ENCODE measurements at regions not wholly inside any gene's neighbourhood (a gene's known extent, or its start where the extent isn't known, plus 50 kb on each side); places are given as distances from the start of the nearest gene placed in this dataset.

GRCh38 chr4:180926277-180926676 lies 1316.9 kb upstream of the TENM3 start:
- TF ChIP-seq CTCF (IDR thresholded peaks at IDR 0.05): no peak
- H3K27me3 Mint-ChIP-seq (ENCODE audit: unreplicated experiment): no peaks in the 10 kb centered on the region
- H3K9me3 Mint-ChIP-seq (ENCODE audit: unreplicated experiment): peaks cover 4% of the 10 kb centered on the region
- H3K27ac Mint-ChIP-seq (ENCODE audit: unreplicated experiment): no peak overlapping the region
- H3K36me3 Mint-ChIP-seq (ENCODE audit: unreplicated experiment): no peaks in the 10 kb centered on the region
- DNase-seq (ENCODE audit: extremely low spot score, unreplicated experiment): no peak
- no peaks in the 10 kb centered on the region for H3K4me1 Mint-ChIP-seq (ENCODE audit: unreplicated experiment)
- H3K4me3 Mint-ChIP-seq (ENCODE audit: unreplicated experiment): no peak overlapping the region

DNA sequence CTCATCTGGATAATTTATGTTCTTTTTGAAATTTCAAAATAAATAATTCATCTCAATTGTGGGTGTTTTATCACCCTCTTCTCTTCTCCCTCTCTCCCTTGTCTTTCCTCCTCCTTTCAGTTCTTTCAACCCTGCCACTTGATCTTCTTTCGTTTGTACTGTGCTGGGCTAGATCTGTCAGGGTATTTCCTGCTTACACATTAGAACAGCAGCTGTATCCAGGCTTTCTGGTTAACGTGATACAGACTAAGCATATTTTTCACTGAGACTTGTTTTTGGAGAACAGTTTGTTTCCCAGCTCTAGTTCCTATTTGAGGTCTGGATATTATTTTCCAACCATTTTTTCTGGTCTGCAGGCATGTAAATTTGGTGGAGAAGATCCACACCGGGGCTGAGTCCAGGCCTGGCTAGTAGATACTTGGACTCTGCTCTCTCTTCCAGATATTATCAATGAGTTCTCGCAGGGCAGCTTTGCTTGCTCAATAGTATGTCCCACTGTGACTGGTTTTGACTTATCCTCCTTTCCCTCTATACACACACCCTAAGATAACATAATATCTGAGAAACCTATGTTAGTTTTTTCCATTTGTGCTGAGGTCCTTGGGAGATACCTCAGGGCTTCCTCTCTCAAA lies 1310.7 kb upstream of the TENM3 start:
- Mint-ChIP-seq H3K9me3 (ENCODE audit: unreplicated experiment) (no peaks in the 10 kb centered on the region), H3K4me3 (ENCODE audit: unreplicated experiment) (no peak overlapping the region), H3K36me3 (ENCODE audit: unreplicated experiment) (no peaks in the 10 kb centered on the region), H3K27ac (ENCODE audit: unreplicated experiment) (no peak overlapping the region), H3K4me1 (ENCODE audit: unreplicated experiment) (no peaks in the 10 kb centered on the region), H3K27me3 (ENCODE audit: unreplicated experiment) (peaks cover 3% of the 10 kb centered on the region)
- no peak for TF ChIP-seq CTCF (IDR thresholded peaks at IDR 0.05)
- no peak for DNase-seq (ENCODE audit: extremely low spot score, unreplicated experiment)

DNA sequence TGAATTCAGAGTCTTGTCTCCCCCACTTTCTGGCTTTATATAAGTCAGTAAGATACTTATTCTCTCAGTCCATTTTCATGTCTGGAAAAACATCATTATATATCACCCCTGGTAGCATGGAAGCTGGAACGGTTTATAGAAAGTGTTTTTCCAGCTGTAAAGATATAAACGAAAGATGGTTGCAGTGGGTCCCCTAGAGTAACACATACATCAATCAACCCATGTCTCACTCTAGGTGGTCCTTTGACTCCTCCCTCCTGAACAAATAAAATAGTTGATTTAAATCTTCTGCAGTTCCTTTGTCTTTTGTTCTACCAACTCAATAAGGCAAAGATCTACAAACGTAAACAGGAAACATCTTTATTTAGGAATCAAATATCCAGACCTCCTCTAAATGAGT lies 1306.1 kb upstream of the TENM3 start:
- no peaks in the 10 kb centered on the region for H3K9me3 Mint-ChIP-seq (ENCODE audit: unreplicated experiment)
- TF ChIP-seq CTCF (IDR thresholded peaks at IDR 0.05): no peak
- no peak overlapping the region for H3K27ac Mint-ChIP-seq (ENCODE audit: unreplicated experiment)
- H3K36me3 Mint-ChIP-seq (ENCODE audit: unreplicated experiment): no peaks in the 10 kb centered on the region
- no peaks in the 10 kb centered on the region for H3K4me1 Mint-ChIP-seq (ENCODE audit: unreplicated experiment)
- DNase-seq (ENCODE audit: extremely low spot score, unreplicated experiment): no peak
- H3K4me3 Mint-ChIP-seq (ENCODE audit: unreplicated experiment): no peak overlapping the region
- peaks cover 6% of the 10 kb centered on the region for H3K27me3 Mint-ChIP-seq (ENCODE audit: unreplicated experiment)

DNA sequence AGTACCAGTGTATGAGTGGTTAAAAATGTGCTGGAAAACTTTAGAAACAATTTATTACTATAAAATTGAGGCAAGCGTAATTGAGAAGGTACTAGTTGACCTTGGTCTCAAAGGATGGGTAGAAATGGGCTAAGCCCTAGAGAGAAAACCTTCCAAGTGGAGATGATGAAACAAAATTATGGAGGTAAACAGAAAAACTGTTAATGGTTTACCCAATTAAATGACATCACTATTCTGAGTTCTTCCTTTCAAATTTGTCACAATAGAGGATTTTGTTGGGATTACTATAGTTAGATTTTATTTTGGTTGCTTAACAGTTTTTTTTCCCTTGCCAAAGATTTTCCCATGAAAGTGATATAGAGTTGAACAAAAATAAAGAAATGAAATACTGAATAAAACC lies 1302.5 kb upstream of the TENM3 start:
- Mint-ChIP-seq H3K4me1 (ENCODE audit: unreplicated experiment) (no peaks in the 10 kb centered on the region), H3K27ac (ENCODE audit: unreplicated experiment) (no peak overlapping the region), H3K4me3 (ENCODE audit: unreplicated experiment) (no peak overlapping the region), H3K27me3 (ENCODE audit: unreplicated experiment) (peaks cover 6% of the 10 kb centered on the region), H3K36me3 (ENCODE audit: unreplicated experiment) (no peaks in the 10 kb centered on the region), H3K9me3 (ENCODE audit: unreplicated experiment) (no peaks in the 10 kb centered on the region)
- no peak for DNase-seq (ENCODE audit: extremely low spot score, unreplicated experiment)
- TF ChIP-seq CTCF (IDR thresholded peaks at IDR 0.05): no peak

DNA sequence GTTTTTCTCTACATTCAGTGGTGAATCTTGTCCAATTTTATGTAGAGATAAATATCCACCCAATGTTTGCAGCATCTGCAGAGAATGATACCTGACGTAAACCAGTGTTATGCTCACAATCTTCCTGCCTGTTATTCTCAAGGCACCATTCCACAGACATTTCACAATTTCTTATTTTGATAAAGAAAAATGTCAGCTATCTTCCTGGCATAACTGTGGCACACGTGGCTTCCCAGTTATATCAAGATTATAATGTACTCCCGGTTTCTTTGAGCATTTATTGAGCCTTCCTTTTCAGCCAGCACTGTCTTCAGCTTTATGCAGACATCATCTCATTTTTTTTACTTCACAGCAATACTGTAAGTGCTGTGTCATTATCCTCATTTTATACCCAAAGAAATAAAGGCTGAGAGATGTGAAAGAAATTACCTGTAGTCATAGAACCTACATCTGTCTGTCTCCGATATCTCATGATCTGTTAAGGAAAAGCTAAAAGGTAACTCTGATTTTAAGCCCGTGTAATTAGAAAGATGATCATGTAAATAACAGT lies 1300.8 kb upstream of the TENM3 start:
- Mint-ChIP-seq H3K9me3 (ENCODE audit: unreplicated experiment) (no peaks in the 10 kb centered on the region), H3K36me3 (ENCODE audit: unreplicated experiment) (no peaks in the 10 kb centered on the region), H3K27ac (ENCODE audit: unreplicated experiment) (no peak overlapping the region), H3K27me3 (ENCODE audit: unreplicated experiment) (peaks cover 9% of the 10 kb centered on the region), H3K4me3 (ENCODE audit: unreplicated experiment) (no peak overlapping the region), H3K4me1 (ENCODE audit: unreplicated experiment) (no peaks in the 10 kb centered on the region)
- DNase-seq (ENCODE audit: extremely low spot score, unreplicated experiment): no peak
- TF ChIP-seq CTCF (IDR thresholded peaks at IDR 0.05): no peak

Measured in osteocyte (in vitro differentiated cells).